Duodenal mucosa (tissue), 2 donors: ENCODE measurements at regions not wholly inside any gene's neighbourhood (a gene's known extent, or its start where the extent isn't known, plus 50 kb on each side); places are given as distances from the start of the nearest gene placed in this dataset.

ENCODE experiments used
- H3K27ac ChIP-seq: one replicate; pipeline ENCODE4 v1.7.0; 2013; ENCODE audit warnings: low read depth, low read length
- H3K27me3 ChIP-seq, 2 donors: one replicate each; pipeline ENCODE4 v1.7.0; 2013; ENCODE audit warnings: low read length in 2 of 2, control low read depth in 1 of 2; ENCODE audit not compliant: insufficient read depth in 2 of 2, control insufficient read depth in 1 of 2
- H3K36me3 ChIP-seq, 2 donors: one replicate each; pipeline ENCODE4 v1.7.0; 2013; ENCODE audit warnings: low read length in 2 of 2, control low read depth in 1 of 2; ENCODE audit not compliant: insufficient read depth in 2 of 2, control insufficient read depth in 1 of 2
- H3K4me1 ChIP-seq, 2 donors: one replicate each; pipeline ENCODE4 v1.7.0; 2013; ENCODE audit warnings: low read length in 2 of 2, control low read depth in 1 of 2; ENCODE audit not compliant: insufficient read depth in 2 of 2, control insufficient read depth in 1 of 2
- H3K4me3 ChIP-seq, 2 donors: one replicate each; pipeline ENCODE4 v1.7.0; 2013; ENCODE audit warnings: low read length in 2 of 2, low read depth in 1 of 2
- H3K9ac ChIP-seq, 2 donors: one replicate each; pipeline ENCODE4 v1.7.0; 2013; ENCODE audit warnings: low read length in 2 of 2, low read depth in 1 of 2
- H3K9me3 ChIP-seq, 2 donors: one replicate each; pipeline ENCODE4 v1.7.0; 2013; ENCODE audit warnings: low read length in 2 of 2, control low read depth in 1 of 2; ENCODE audit not compliant: control insufficient read depth in 1 of 2

GRCh38 chr13:53890696-53891095 is 862.1 kb downstream of the OLFM4 start:
- no peak overlapping the region for H3K27ac ChIP-seq
- H3K27me3 ChIP-seq: no peaks in the 10 kb centered on the region
- H3K9ac ChIP-seq: no peak overlapping the region
- no peaks in the 10 kb centered on the region for H3K4me1 ChIP-seq
- H3K9me3 ChIP-seq: no peaks in the 10 kb centered on the region
- H3K36me3 ChIP-seq: no peaks in the 10 kb centered on the region
- H3K4me3 ChIP-seq: no peak overlapping the region

- Histone ChIP-seq H3K36me3 (no peaks in the 10 kb centered on the region), H3K9ac (no peak overlapping the region), H3K9me3 (no peaks in the 10 kb centered on the region), H3K4me1 (no peaks in the 10 kb centered on the region), H3K4me3 (no peak overlapping the region), H3K27ac (no peak overlapping the region), H3K27me3 (no peaks in the 10 kb centered on the region)
These were observed 873.0 kb downstream of the OLFM4 start for GRCh38 chr13:53901593-53901992.

- H3K9me3 ChIP-seq: no peaks in the 10 kb centered on the region
- H3K27ac ChIP-seq: no peak overlapping the region
These were observed 879.3 kb downstream of the OLFM4 start for GRCh38 chr13:53907891-53908290.

GRCh38 chr13:53920916-53921315 is 892.3 kb downstream of the OLFM4 start:
- no peak overlapping the region for H3K9ac ChIP-seq
- H3K4me1 ChIP-seq: no peaks in the 10 kb centered on the region
- H3K4me3 ChIP-seq: no peak overlapping the region

More at GRCh38 chr13:53907891-53908290, 879.3 kb downstream of the OLFM4 start:
- H3K4me1 ChIP-seq: peaks cover 0 to 5% of the 10 kb centered on the region in 2 donors
- no peak overlapping the region for H3K4me3 ChIP-seq
- no peak overlapping the region for H3K9ac ChIP-seq
- H3K36me3 ChIP-seq: no peaks in the 10 kb centered on the region
- H3K27me3 ChIP-seq: no peaks in the 10 kb centered on the region

GRCh38 chr13:53921473-53921872 is 892.9 kb downstream of the OLFM4 start:
- Histone ChIP-seq H3K9ac (no peak overlapping the region), H3K4me1 (no peaks in the 10 kb centered on the region), H3K27me3 (no peaks in the 10 kb centered on the region), H3K9me3 (no peaks in the 10 kb centered on the region), H3K4me3 (no peak overlapping the region), H3K36me3 (no peaks in the 10 kb centered on the region), H3K27ac (no peak overlapping the region)

More at GRCh38 chr13:53920916-53921315, 892.3 kb downstream of the OLFM4 start:
- Histone ChIP-seq H3K36me3 (no peaks in the 10 kb centered on the region), H3K9me3 (no peaks in the 10 kb centered on the region), H3K27ac (no peak overlapping the region), H3K27me3 (no peaks in the 10 kb centered on the region)

- Histone ChIP-seq H3K36me3 (no peaks in the 10 kb centered on the region), H3K9ac (no peak overlapping the region), H3K27ac (no peak overlapping the region), H3K4me3 (no peak overlapping the region), H3K4me1 (no peaks in the 10 kb centered on the region), H3K9me3 (no peaks in the 10 kb centered on the region), H3K27me3 (no peaks in the 10 kb centered on the region)
These were observed 913.1 kb downstream of the OLFM4 start for GRCh38 chr13:53941588-53942190.

- H3K36me3 ChIP-seq: no peaks in the 10 kb centered on the region
- no peak overlapping the region for H3K4me3 ChIP-seq
- no peak overlapping the region for H3K9ac ChIP-seq
- no peaks in the 10 kb centered on the region for H3K27me3 ChIP-seq
- H3K4me1 ChIP-seq: no peaks in the 10 kb centered on the region
- no peak overlapping the region for H3K27ac ChIP-seq
- no peaks in the 10 kb centered on the region for H3K9me3 ChIP-seq
These were observed 917.9 kb downstream of the OLFM4 start for GRCh38 chr13:53946500-53946899.

GRCh38 chr13:53953183-53953582 is 924.6 kb downstream of the OLFM4 start:
- no peak overlapping the region for H3K9ac ChIP-seq
- H3K4me1 ChIP-seq: no peaks in the 10 kb centered on the region
- no peaks in the 10 kb centered on the region for H3K9me3 ChIP-seq
- no peaks in the 10 kb centered on the region for H3K27me3 ChIP-seq
- no peaks in the 10 kb centered on the region for H3K36me3 ChIP-seq
- no peak overlapping the region for H3K4me3 ChIP-seq
- no peak overlapping the region for H3K27ac ChIP-seq
